Stimulated activated CD4-positive, alpha-beta T cell treated with anti-CD3 and anti-CD28 coated beads, Interleukin-1b, Interleukin-23, amount 100 ng/mL, for 1 hour (primary cell): ENCODE measurements at regions not wholly inside any gene's neighbourhood (a gene's known extent, or its start where the extent isn't known, plus 50 kb on each side); places are given as distances from the start of the nearest gene placed in this dataset.

Experiments used
- DNase-seq, 2 donors: peaks; one replicate each; pipeline ENCODE4 v3.0.0-alpha.2; 2020; ENCODE audit warnings: low read depth in 2 of 2

DNA sequence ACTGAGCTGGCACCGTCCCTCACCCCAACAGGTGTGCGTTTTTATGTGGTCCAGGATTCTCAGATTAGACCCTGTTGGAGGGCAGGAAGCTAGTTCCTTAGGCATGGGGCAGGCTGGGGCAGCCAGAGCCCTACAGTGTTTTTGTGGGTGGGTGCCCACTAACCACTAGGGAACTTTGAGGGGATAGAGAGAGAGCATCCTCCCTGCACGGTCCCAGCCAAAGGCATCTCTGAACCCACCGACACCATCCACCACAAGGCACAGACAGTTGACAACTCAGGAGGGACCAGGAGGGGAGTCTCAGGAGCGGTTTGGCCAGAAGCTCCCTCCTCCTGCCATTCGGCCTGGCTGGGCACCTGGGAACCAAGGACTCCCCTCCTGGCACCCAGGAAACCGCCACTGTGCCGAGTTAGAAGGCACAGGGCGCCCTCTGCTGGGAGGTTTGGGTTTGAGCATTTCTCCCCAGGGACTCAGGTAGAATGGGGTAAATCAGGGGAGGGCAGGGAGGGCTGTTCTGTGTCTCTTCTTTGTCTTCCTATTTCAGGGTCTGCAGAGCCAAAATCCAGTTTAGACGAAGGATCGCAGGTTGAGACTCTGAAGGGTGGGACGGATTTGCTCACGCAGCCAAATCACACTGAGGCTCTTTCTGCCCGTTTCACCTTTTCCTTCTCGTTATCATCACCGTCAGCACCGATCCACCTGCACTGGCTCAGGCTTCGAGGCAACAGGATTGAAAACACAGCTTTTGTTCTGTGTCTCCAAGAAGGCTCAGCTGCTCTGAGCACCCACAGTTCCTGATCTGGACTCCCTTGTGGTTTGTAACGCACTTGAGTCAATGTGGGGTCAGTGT, 84.8 kb upstream of the COL13A1 start:
- peak in 1 of 2 donors; percentile 36 for DNase-seq

- no peak for DNase-seq
These were observed 82.8 kb upstream of the COL13A1 start for GRCh38 chr10:69718951-69719350.

GRCh38 chr10:69721690-69722310, 79.9 kb upstream of the COL13A1 start:
- DNase-seq: no peak

DNA sequence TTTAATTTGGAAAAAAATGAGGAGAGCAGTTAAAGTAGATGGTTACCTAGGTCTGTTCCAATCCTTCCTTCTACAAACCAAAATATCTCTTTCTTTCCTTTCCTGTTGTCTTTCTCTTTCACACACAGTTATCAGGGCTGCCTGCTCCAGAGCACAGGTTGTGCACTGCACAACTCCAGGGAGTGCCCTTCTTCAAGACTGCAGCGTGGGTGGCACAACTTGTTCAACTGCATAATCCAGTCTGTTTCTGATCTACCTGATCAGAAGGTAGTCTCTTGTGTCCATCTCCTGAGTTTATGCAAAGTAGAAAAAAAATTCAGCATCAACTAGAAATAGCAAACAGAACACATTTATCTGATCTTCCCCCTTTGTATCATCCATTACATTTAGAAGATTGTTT, 78.1 kb upstream of the COL13A1 start:
- DNase-seq: no peak

DNA sequence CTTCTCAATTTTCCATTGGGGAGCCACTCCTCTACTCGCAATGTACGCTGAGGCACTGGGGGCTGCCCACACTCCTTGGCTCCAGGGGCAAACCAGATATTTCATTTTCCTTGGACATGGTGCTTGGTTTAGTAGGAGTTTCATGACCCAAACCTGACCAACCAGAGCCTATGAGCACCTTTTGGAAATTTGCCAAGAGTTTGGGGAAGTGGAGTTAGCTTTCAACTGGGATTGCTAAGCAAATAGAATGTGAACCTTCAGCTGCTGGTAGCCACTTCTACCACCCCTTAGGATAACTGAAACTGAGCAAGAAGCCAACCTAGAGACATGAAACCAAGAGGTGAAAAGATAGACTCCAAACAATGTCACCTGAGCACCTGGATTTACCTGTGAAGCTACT, 74.9 kb upstream of the COL13A1 start:
- no peak for DNase-seq

GRCh38 chr10:69728335-69728870, 73.3 kb upstream of the COL13A1 start:
- no peak for DNase-seq

- no peak for DNase-seq
These were observed 72.2 kb upstream of the COL13A1 start for GRCh38 chr10:69729326-69730048.

GRCh38 chr10:69730251-69731156, 71.2 kb upstream of the COL13A1 start:
- no peak for DNase-seq

- no peak for DNase-seq
These were observed 70.5 kb upstream of the COL13A1 start for GRCh38 chr10:69731184-69731583.

- no peak for DNase-seq
These were observed 70.0 kb upstream of the COL13A1 start for GRCh38 chr10:69731698-69732097.

GRCh38 chr10:69732147-69732825, 69.4 kb upstream of the COL13A1 start:
- DNase-seq: no peak

GRCh38 chr10:69732826-69733150, 68.9 kb upstream of the COL13A1 start:
- DNase-seq: no peak

GRCh38 chr10:69733791-69734261, 67.9 kb upstream of the COL13A1 start:
- no peak for DNase-seq

DNA sequence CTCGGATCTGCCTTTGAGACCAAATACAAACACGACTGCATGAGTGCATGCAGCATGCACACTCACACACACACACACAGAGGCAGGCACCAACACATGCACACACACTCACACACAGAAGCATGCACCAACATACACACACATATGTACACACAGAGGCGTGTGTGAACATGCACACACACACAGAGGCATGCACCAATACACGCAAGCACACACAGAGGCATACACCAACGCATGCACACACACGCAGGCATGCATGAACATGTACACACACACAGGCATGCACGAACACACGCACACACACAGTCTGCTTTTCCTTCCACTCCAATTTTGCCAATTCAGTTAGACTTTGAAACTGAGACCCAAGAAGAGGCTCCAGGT, 67.3 kb upstream of the COL13A1 start:
- DNase-seq: no peak

GRCh38 chr10:69734797-69735468, 66.8 kb upstream of the COL13A1 start:
- DNase-seq: no peak

- DNase-seq: no peak
These were observed 64.6 kb upstream of the COL13A1 start for GRCh38 chr10:69736886-69737641.

GRCh38 chr10:69738071-69738470, 63.6 kb upstream of the COL13A1 start:
- no peak for DNase-seq

DNA sequence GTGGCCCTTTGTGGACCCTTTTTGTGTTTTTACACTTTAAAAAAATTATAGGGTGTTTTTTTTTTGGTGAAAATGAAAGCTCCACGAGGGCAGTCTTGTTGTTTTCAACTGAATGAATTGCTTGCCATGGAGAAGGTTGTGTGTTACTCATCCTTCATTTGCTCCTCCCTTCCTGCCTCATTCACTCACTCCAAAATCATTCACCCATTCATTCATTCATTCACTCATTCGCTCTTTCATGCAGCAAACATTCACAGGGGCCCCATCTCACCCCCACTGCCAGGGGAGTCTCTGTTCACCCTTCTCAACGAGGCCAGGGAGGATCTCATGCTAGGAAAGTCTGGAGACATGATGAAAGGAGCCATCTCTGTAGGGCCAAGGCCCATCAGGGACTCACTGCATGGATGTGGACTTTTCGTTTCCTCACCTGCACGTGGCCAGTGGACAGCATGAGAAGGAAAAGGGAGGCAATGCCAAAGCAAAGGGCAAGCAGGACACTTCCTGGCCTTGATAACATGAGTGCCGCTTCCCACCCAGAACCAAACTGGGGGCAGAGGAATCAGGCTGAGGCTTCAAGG, 62.8 kb upstream of the COL13A1 start:
- no peak for DNase-seq

GRCh38 chr10:69739634-69740033, 62.1 kb upstream of the COL13A1 start:
- DNase-seq: no peak
